Activated CD8-positive, alpha-beta memory T cell treated with anti-CD3 and anti-CD28 coated beads for 36 hours (primary cell): ENCODE measurements at regions not wholly inside any gene's neighbourhood (a gene's known extent, or its start where the extent isn't known, plus 50 kb on each side); places are given as distances from the start of the nearest gene placed in this dataset.

Experiments
- CTCF ChIA-PET: fragments of 350-600 bp; sonication (Branson Sonifier 250); formaldehyde crosslinking; loops from one replicate; lab custom pipeline; 2021; ENCODE audit warnings: antibody characterized with exemption; lab: Charles Lee
- POLR2A ChIA-PET: fragments of 350-600 bp; sonication (Branson Sonifier 250); formaldehyde crosslinking; loops from one replicate; lab custom pipeline; 2021; ENCODE audit warnings: antibody characterized with exemption; lab: Charles Lee

DNA sequence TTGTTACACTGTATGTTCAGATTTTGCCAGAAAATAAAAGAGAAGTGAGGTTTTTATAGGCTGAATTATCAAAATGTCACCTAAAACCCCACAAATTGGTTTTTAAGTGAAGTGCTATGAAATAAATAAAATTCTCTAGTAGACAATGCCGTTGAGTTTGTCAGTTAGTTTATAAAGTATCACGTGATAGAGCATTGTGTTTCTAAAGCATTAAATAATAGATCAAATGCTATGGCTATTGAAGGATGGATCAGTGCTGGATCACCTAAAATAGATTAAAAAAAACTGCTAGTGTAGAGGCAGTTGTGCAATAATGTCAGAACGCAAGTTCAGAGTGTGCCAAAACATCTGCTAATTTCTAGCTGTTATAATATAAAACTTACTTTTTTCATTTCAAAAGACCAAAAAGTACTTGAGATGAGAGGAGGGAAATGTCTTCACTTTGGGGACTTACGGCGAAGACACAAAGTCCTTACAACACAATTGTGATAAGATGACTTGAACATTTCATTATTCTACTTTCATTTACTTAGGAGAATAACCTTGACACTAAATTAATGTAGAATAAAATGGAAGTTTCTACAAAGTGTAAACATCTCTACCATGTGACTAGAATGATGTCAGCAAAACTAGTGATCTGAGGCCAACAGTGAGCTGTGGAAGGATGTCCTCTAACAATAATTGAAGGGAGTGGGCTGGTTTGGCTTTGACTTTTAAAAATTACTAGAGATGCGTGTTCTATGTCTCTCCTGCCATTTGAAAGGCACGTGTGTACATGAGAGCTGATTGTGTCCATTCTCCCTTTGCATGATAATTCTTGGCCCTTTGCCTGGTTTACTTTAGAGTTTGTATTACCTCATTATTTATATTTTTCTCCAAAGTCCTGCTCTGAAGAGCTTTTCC lies 154.4 kb upstream of the PDE3A start:
- POLR2A ChIA-PET = no interaction called here
- CTCF ChIA-PET = no interaction called here

DNA sequence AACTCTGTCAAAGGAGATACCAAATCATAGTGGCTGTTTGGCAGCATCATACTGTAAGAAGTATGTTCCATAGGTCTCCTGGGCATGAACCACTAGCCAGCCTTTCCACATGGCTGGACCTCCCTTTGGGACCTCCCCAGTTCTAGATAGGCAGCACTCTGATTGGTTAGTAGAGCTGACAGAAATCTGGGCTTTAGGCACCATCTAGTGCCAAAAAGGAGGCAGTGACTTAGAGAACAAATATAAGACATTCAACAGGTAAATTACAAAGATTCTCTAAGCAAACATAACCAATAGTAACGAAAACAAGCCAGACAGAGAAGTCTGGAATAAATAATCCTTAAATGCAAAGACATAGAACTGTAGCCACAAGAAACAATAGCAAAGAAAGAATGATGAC lies 148.0 kb upstream of the PDE3A start:
- POLR2A ChIA-PET = no interaction called here
- CTCF ChIA-PET = no interaction called here

DNA sequence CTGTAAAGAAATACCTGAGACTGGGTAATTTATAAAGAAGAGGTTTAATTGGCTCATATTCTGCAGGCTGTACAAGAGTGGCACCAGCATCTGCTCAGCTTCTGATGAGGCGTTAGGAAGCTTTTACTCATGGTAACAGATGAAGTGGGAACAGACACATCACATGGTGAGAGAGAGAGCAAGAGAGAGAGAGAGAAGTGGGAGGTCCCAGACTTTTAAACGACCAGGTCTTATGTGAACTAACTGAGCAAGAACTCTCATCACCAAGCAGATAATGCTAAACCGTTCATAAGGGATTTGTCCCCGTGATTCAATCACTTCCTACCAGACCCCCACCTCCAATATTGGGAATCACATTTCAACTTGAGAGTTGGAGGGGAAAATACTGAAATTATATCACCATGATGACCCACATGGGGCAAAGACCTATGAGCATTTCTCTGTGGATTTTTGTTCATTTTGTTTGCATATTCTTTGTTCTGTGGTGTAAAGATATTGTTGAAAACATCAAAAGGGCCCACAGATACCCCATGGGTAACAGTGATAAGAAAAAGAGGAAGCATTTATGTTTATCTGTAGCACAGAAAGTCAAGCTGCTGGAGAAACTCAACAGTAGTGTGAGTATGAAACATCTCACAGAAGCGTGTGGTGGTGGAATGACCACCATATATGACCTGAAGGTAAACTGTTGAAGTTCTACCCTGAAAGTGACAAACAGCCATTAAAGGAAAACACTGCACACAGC lies 135.2 kb upstream of the PDE3A start:
- POLR2A ChIA-PET = no interaction called here
- CTCF ChIA-PET = no interaction called here

DNA sequence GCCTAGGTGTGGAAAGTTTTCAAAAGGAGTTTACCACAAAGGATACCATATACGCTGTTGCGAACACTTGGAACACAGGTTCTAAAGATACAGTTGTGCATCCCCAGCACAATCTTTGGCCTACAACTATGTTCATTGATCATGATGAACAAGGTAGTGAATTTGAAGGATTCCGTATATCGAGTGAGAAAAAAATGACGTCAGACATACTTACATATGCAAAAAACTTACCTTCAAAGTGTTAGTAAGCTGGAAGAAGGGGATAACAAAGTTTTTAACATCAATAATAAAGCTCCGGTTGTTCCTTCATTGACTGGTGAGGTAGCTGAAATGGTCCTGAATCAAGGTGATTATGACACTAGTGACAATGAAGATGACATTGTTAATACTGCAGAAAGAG lies 133.9 kb upstream of the PDE3A start:
- ChIA-PET POLR2A (no interaction called here), CTCF (no interaction called here)

DNA sequence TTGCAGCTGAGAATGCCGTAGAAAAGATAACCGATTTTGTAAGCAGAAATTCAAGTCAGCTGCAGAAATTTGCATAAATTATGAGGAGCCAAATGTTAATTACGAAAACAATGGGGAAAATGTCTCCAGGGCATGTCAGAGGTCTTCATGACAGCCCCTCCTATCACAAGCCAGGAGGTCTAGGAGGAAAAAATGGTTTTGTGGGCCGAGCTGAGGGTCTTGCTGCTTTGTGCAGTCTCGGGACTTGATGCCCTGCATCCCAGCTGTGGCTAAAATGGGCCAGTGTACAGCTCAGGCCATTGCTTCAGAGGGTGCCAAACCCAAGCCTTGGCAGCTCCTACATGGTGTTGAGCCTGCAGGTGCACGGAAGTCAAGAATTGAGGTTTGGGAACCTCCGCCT lies 131.2 kb upstream of the PDE3A start:
- POLR2A ChIA-PET = no interaction called here
- CTCF ChIA-PET = no interaction called here

DNA sequence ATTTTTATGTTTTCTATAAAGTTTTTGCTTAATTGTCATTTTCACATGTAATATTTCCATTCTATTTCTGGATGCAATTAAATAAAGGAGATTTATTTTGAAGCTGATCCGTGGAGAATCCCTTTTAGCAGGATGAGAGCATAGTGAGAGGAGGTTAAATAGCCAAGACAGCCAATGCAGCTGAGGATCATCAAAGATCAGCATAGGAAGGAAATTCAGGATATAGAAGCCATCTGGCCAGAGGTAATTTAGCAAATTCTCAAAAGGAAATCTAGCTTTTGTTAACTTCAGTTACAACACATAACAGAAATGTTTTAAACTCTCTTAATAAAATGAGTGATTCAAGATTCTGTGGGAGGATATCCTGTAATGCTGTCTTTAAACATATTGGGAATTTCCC lies 122.8 kb upstream of the PDE3A start:
- ChIA-PET CTCF (no interaction called here), POLR2A (no interaction called here)

DNA sequence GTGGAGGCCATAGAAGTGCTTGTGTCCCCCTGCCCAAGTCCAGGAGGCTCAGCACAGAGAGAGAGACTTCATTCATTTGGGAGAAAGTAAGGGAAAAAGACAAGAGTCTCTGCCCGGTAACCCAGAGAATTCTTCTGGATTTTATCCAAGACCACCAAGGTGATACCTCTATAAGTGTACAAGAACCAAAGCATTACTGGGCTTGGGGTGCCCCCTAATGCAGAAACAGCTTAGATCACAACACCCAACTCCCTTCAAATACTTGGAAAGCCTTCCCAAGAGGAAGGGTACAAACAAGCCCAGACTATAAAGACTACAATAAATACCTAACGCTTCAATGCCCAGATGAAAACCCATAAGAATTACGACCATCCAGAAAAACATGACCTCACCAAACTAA lies 119.7 kb upstream of the PDE3A start:
- POLR2A ChIA-PET = no interaction called here
- CTCF ChIA-PET = no interaction called here

DNA sequence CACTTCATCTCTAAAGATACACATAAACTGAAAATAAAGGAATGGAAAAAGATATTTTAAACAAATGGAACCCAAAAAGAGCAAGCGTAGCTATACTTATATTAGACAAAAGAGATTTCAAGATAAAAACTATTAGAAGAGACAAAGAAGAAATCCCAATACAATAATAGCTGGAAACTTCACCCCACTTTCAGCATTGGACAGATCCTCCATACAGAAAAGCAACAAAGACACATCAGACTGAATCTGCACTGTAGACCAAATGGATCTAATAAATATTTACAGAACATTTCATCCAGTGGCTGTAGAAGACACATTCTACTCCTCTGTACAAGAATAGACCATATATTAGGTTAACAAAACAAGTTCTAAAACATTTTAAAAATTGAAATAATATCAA lies 117.6 kb upstream of the PDE3A start:
- ChIA-PET CTCF (no interaction called here), POLR2A (no interaction called here)

DNA sequence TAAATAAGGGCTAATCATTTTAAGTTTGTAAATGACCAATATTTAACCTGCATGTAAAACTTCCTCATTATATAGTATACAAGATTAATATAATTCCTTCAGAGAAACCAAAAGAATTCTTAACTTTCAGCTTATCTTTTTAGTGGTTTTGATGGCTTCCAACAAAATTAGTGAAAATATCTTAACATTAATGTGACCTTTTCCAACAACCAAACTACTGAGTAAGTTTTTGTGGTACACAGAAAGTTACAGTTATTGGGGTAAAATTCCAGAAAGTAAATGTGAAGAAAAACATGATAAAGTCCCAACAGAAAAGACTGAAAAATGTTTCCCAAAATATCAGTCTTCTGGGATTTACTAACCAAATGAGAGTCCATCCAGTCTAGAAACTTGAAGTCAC lies 111.0 kb upstream of the PDE3A start:
- ChIA-PET CTCF (no interaction called here), POLR2A (no interaction called here)

DNA sequence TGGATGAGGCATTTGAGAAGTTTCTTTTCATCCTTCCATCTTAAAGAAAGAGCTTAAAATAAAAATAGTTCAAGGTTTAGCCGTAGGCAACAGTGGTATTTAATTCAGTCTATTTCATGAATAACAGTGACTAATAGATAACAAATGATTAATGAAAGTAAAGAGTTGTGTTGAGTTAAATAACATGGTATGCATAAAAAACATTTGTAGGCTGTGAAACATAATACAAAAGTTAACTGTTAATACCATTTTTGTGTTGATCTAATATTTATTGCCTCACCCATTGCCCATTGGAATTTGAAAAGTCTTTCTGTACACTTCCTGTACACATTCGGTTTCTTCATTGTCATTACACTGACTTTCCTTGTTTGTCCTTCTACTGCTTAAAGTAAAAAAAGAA lies 108.6 kb upstream of the PDE3A start:
- POLR2A ChIA-PET = no interaction called here
- CTCF ChIA-PET = no interaction called here

DNA sequence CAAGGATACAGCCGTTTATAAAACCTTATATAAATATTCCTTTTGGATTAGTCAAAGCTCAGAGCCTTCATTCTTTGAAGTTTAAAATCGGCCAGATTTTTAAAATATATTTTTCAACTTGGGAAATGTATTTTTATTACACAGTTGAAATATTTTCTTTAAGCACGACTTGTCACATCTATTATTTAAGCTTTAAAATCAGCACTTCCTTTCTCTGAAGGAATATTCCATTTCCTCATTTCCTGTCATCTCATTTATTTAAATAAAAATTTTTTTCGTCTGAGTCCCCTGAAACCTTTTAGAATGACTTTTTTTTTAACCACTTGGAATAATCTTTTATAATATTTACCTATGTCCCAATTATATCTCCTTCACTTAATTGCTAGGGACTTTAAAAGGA lies 107.5 kb upstream of the PDE3A start:
- ChIA-PET CTCF (interaction anchor here (0.7 kb wide), 1 partner anchor 318 kb away, joined by 4 read pairs; no protein-coding TSS in a partner anchor), POLR2A (no interaction called here)

DNA sequence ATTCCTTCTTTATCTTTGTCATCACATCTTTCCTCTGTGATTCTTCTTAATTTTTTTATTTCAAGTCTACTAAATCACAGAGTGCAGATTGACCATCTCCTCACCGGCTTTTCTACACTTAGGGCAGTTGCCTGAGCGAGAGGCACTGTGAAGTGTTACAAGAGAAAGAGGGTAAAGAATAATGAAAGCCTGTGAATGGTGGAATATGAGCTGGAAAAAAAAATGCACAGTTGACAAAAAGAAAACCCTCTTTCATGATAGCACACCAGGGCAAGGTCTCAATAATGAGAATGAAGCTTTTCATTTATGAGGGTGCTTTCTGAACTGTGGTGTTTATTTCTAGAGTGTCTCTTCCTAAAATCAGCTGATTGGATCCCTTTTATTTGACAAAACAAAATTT lies 106.2 kb upstream of the PDE3A start:
- CTCF ChIA-PET = no interaction called here
- POLR2A ChIA-PET = no interaction called here

DNA sequence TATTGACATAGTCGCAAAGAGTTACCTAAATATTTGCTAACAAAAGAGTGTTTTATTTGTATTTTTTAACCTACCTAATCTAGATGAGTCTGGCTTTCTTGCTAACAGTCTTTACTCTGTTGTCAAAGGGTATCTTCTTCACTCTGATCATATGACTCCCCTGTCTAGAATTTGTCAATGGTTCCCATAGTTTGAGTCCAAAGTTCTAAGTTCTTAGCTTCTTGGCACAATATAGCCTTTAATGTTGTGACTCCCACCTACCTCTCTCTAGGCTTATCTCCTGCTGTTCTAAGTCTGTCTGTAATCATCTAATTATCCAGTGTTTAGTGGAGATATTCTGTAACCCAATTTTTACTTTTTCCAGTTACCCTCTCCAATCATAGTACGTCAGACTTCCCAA lies 104.3 kb upstream of the PDE3A start:
- ChIA-PET POLR2A (no interaction called here), CTCF (no interaction called here)

DNA sequence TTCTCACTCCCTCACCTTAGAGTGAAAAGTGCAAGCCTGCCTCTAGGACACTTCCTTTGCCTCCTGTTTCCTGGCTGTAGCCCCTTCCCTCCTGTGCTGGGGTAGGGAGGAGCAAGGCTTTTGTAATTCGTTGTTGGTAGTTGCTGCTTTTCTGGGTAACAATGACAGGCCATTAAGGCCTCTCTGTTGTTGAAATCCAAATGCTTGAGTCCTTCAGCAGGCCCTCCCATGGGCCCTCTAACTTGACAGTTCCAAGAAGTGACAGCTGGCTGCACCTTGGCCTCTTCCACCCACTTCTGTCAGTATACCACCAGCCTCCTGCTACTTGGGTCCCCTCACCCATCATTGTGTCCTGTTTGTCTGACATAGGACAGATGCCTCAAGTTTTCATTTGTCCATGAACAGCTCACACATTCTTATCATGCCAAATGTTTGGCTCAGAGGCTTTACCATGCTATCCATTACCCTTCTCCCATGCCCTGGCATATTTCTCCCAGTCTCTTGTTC lies 103.7 kb upstream of the PDE3A start:
- POLR2A ChIA-PET = no interaction called here
- CTCF ChIA-PET = no interaction called here

DNA sequence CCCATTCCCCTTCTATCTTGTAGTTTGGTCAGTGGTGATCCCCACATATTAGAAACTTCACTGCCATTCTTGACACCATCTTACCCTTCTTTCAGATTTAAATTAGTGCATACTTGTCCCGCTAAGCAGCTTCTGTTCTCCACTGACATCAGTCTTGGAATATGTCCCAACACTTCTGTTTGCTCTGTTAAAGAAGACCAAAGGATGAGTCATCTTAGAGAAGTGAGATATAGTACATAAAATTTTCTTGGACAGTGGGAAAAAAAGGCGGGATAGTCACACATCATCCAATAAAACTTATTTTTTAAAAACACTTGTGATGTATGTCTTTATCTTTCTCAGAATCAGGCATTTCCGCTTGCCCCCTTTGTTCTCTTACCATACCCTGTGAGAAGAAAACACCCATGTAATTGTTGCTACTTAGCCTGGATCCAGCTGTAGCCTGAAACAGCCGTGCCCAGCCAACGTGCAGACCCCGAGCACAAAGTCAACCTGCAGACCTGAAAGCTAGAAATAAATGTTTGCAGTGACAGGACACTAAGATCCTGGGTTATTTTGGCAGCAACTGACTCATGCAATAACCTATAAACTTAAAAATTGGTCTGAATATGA lies 100.1 kb upstream of the PDE3A start:
- ChIA-PET CTCF (no interaction called here), POLR2A (no interaction called here)

DNA sequence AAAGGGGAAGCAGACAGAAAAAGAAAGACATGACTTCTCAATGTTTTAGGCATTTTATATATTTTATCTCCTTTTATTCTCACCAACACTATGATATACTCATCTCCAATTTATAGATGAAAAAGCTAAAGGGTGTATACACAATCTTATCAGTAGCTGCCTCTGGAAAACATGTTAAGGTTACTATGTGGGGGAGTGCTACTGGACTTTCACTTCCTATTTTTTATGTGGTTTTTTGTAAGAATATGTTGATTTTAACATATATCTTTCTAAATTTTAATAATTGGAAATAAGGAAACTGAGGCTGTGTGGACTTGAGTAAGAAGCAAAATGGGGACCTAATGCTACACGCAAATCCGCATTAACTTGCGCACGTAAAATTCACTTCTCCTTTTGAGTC lies 99.6 kb upstream of the PDE3A start:
- ChIA-PET CTCF (no interaction called here), POLR2A (no interaction called here)

DNA sequence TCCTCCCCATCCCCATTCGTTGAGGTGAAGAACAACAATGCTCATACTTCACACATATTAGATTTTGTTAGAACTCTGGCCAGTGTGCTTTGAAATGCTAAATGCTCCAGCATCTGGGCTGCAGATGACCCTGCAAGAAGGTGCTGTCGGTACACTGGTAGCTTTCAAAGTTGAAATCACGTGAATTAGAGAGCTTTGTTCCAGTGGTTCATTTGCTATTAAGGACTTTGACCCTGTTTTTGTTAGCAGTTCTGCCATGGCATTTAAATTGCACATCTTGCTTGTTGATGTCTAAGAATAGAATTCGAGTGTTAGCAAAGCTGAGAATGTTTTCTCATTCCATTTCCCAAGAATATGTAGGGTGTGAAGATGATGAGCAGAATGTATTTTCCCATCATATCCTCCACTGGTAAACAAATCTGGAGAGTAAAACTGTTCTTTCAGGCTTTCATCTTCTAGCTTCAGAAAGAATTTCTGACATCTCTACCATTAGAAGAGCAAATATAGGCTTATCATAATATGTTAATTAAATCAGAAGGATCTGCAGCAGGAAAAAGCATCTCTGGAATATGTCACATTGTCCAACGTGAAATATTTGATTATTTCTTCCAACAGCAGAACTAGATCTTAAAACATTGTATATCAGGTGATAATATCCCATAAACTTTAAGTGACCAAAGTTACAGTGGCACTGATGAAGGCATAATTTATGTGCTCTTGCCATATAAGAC lies 98.8 kb upstream of the PDE3A start:
- CTCF ChIA-PET = no interaction called here
- POLR2A ChIA-PET = no interaction called here

DNA sequence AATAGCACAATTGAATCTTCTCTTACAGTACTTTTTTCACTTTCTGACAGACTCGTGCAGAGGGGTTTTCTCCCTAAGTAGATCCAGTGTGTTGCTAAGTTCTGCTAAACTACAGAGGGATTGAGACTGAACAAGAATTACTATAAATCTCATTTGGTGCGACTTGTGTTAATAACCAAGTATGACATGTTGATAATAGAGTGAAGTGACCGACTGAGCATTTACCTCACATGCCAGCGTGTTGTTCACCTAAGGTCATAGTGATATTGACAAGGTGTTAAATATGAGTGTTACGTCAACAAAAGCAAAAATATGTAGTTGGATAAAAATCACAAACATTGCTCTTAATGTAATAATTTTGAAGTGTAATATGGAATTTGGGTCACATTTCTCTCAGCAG lies 97.8 kb upstream of the PDE3A start:
- ChIA-PET POLR2A (no interaction called here), CTCF (no interaction called here)

DNA sequence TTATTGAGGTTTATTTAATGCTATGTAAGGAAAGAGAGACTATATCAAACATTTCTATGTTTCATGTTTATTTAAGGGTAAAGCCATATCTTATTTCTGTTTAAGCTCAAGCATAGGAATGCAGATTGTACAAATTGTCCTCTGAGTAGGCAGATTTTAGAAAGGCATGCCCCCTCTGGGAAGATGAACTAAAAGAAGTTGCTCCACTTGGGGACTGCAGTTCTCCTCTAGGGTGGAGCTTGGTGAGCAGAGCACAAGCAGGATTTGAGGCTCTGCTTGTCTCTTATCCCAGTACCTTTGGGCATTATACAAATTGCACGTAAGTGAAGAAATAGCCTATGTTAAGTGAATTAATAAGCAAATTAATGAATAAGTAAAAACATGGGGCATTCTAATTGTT lies 96.2 kb upstream of the PDE3A start:
- ChIA-PET CTCF (no interaction called here), POLR2A (no interaction called here)

DNA sequence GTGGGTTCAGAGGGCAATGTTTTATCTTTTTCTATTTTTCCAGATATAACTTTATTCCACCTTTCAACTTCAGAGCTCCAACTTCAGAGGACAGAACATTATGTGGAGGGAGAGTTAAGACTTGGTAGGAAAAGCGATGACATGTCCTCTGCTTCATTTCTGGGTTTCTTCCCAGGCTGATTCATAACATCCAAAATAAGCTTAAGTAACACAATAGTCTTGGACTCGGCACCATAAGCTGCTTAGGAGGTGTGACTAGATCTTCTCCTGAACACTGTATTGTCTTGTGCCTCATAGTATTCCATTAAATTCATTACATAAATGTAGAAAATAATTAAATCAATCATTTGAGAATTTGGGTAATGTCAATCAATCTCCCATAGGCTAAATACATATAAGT lies 95.5 kb upstream of the PDE3A start:
- POLR2A ChIA-PET = no interaction called here
- CTCF ChIA-PET = no interaction called here
